A673 (cell line): ENCODE measurements at regions not wholly inside any gene's neighbourhood (a gene's known extent, or its start where the extent isn't known, plus 50 kb on each side); places are given as distances from the start of the nearest gene placed in this dataset.

Experiments used
- BruUV-seq: library from RNA; stranded (reverse); fragments of 400-500 nt; replicated peaks from 2 replicates; lab custom pipeline; 2021; lab: Mats Ljungman, UMichigan
- CTCF ChIA-PET: fragments of 300-600 bp; sonication (Branson Sonifier 250); formaldehyde crosslinking; loops from one replicate; lab custom pipeline; 2022; ENCODE audit warnings: antibody characterized with exemption; lab: Charles Lee
- POLR2A ChIA-PET: fragments of 300-600 bp; sonication (Branson Sonifier 250); formaldehyde crosslinking; loops from one replicate; lab custom pipeline; 2022; ENCODE audit warnings: antibody characterized with exemption; ENCODE audit not compliant: low non-redundant PET; lab: Charles Lee
- DNase-seq: peaks from one replicate; pipeline ENCODE4 v3.0.0-alpha.2; 2015; ENCODE audit warnings: low spot score
- H3K27ac ChIP-seq: fragments of 200-600 bp; sonication (generic); 2 replicates; pipeline ENCODE4 v1.5.1; 2016; ENCODE audit warnings: mixed run types, low read depth, mild to moderate bottlenecking, mixed read lengths, antibody characterized with exemption, low read length; ENCODE audit not compliant: poor library complexity, severe bottlenecking
- H3K27me3 ChIP-seq: fragments of 200-600 bp; sonication (generic); replicated peaks from 2 replicates; pipeline ENCODE4 v1.6.1; 2017; ENCODE audit warnings: mixed run types, low read depth, mild to moderate bottlenecking, mixed read lengths, antibody characterized with exemption, low read length; ENCODE audit not compliant: insufficient read depth, poor library complexity
- H3K36me3 ChIP-seq: fragments of 200-600 bp; sonication (generic); 2 replicates; pipeline ENCODE4 v1.6.1; 2016; ENCODE audit warnings: mixed run types, mild to moderate bottlenecking, mixed read lengths, antibody characterized with exemption, low read length; ENCODE audit not compliant: insufficient read depth, poor library complexity, severe bottlenecking
- H3K4me1 ChIP-seq: fragments of 200-600 bp; sonication (generic); 2 replicates; pipeline ENCODE4 v1.6.1; 2017; ENCODE audit warnings: mixed run types, mild to moderate bottlenecking, mixed read lengths, antibody characterized with exemption, low read length; ENCODE audit not compliant: insufficient read depth, poor library complexity, severe bottlenecking
- H3K4me3 ChIP-seq: fragments of 200-600 bp; sonication (generic); 2 replicates; pipeline ENCODE4 v1.5.1; 2016; ENCODE audit warnings: low read depth, mixed run types, mild to moderate bottlenecking, mixed read lengths, low read length; ENCODE audit not compliant: poor library complexity, severe bottlenecking
- H3K9me3 ChIP-seq: fragments of 200-600 bp; sonication (generic); 2 replicates; pipeline ENCODE4 v1.6.1; 2016; ENCODE audit warnings: mixed run types, low read depth, mild to moderate bottlenecking, mixed read lengths, antibody characterized with exemption, low read length; ENCODE audit not compliant: poor library complexity, severe bottlenecking
- CTCF ChIP-seq: fragments of 300-800, 200-600 bp; sonication (generic); conservative IDR thresholded peaks from 2 replicates; pipeline ENCODE4 v1.5.1; 2017; ENCODE audit warnings: low read depth, mild to moderate bottlenecking, antibody characterized with exemption, low read length, moderate library complexity, mixed read lengths
- EZH2 ChIP-seq: fragments of 200-600 bp; sonication (generic); IDR thresholded peaks from 2 replicates; pipeline ENCODE4 v1.6.1; 2017; ENCODE audit warnings: borderline replicate concordance, low read depth, mild to moderate bottlenecking, mixed read lengths, antibody characterized with exemption, low read length; ENCODE audit not compliant: poor library complexity, severe bottlenecking
- intact Hi-C: fragments of 100-400 bp; cut with micrococcal nuclease; formaldehyde crosslinking; loops from one replicate; pipeline ENCODE4 v1.10.0; 2022; ENCODE audit not compliant: unreplicated experiment

- TF ChIP-seq CTCF (no peak), EZH2 (no peak)
- no peaks in the 10 kb centered on the region for H3K27me3 ChIP-seq
- H3K4me3 ChIP-seq = no peak overlapping the region
- no TSS peak for BruUV-seq
- no peak overlapping the region for H3K27ac ChIP-seq
- peaks cover 2% of the 10 kb centered on the region for H3K4me1 ChIP-seq
- ChIA-PET CTCF (no interaction called here), POLR2A (no interaction called here)
- H3K9me3 ChIP-seq = no peaks in the 10 kb centered on the region
- DNase-seq = no peak
- H3K36me3 ChIP-seq = no peaks in the 10 kb centered on the region
- intact Hi-C loops = no loop called here
Observed at GRCh38 chr16:54355251-54355650, 68.7 kb upstream of the IRX3 start.

- no peaks in the 10 kb centered on the region for H3K4me1 ChIP-seq
- no peak overlapping the region for H3K27ac ChIP-seq
- no peaks in the 10 kb centered on the region for H3K36me3 ChIP-seq
- CTCF ChIA-PET = no interaction called here
- no peak overlapping the region for H3K4me3 ChIP-seq
- H3K27me3 ChIP-seq = no peaks in the 10 kb centered on the region
- no peaks in the 10 kb centered on the region for H3K9me3 ChIP-seq
- BruUV-seq = no TSS peak
- intact Hi-C loops = no loop called here
- TF ChIP-seq CTCF = no peak
- no peak for TF ChIP-seq EZH2
- POLR2A ChIA-PET = no interaction called here
- no peak for DNase-seq
Observed at GRCh38 chr16:54353097-54353496, 66.5 kb upstream of the IRX3 start.

GRCh38 chr16:54351171-54351570 is 64.6 kb upstream of the IRX3 start:
- TF ChIP-seq EZH2 (no peak), CTCF (no peak)
- no peak overlapping the region for H3K27ac ChIP-seq
- BruUV-seq = no TSS peak

More at GRCh38 chr16:54351171-54351570, 64.6 kb upstream of the IRX3 start:
- no peaks in the 10 kb centered on the region for H3K27me3 ChIP-seq
- no peaks in the 10 kb centered on the region for H3K9me3 ChIP-seq
- H3K4me1 ChIP-seq = no peaks in the 10 kb centered on the region
- POLR2A ChIA-PET = no interaction called here
- intact Hi-C loops = no loop called here
- no peak for DNase-seq
- H3K36me3 ChIP-seq = no peaks in the 10 kb centered on the region
- CTCF ChIA-PET = no interaction called here
- H3K4me3 ChIP-seq = no peak overlapping the region
